Smooth muscle cell of the brain vasculature (primary cell): ENCODE measurements at regions not wholly inside any gene's neighbourhood (a gene's known extent, or its start where the extent isn't known, plus 50 kb on each side); places are given as distances from the start of the nearest gene placed in this dataset.

Experiments used
- DNase-seq: peaks from one replicate; pipeline ENCODE4 v3.0.0-alpha.2; 2012; ENCODE audit warnings: low read depth, low spot score

DNA sequence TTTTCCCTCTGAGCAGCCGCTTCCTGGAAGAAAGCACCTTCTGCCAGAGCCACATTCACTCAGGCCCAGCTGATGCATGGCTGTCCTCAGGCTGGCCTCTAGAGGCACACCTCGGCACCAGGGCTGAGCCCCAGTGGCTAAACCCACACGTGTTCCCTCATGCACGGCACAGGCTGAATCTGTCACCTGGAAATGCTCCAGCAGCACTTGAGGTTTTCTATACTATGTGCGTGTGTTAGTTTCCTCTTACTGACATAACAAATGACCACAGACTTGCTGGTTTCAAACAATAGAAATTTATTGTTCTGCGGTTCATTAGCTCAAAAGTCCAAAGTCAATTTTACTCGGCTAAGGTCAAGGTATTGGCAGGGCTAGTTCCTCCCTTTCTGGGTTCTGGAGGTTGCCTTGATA, 141.4 kb downstream of the LRRC70 start:
- no peak for DNase-seq

DNA sequence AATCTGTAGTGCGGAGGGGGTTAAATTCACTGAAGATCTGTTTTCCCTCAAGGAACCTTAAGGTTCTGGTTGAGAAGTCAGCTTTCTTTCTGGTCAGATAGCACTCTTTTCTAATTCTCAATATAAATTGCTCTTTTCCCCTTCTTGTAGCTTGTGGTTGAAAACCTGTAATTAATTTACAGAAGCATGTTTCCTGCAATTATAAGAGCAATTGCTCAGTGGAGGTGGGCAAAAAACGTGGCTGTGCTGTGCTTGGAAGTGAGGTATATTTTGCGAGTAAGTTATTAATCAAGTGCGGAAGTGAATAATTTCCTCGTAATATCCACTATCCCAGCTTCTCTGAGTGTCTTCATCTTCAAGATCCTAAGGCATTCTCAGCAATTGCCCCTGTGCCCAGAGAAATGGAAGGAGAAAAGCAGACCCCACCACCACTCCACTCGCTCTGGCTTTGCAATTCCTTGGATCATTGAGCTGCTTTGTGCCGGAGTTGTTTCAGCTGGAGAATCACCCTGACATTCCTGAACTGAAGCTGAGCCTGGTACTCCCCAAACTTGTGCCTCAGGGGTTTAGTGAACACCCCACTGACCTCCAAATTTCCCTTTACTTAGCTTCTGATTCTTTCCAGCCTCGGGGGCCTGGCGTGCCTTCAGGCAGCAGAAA, 140.6 kb downstream of the LRRC70 start:
- no peak for DNase-seq

DNA sequence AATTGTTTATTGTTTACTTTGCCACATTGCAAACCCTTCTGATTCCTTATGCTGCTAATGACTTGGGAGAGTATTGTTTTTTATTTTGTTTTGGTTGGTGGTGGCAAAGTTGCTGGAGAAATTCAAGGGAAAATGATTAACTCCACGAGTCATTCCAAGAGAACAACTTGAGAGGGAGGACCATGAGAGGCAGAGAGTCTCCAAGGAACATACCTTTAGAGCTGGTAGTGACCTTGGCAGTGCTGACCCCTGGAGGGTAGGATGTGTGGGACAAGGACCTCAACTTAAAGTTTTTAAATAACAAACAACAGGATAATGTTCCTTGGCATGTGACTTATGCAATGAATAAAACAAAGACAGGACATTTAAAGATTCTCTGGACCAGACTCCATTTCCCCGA, 139.7 kb downstream of the LRRC70 start:
- DNase-seq, result no peak

DNA sequence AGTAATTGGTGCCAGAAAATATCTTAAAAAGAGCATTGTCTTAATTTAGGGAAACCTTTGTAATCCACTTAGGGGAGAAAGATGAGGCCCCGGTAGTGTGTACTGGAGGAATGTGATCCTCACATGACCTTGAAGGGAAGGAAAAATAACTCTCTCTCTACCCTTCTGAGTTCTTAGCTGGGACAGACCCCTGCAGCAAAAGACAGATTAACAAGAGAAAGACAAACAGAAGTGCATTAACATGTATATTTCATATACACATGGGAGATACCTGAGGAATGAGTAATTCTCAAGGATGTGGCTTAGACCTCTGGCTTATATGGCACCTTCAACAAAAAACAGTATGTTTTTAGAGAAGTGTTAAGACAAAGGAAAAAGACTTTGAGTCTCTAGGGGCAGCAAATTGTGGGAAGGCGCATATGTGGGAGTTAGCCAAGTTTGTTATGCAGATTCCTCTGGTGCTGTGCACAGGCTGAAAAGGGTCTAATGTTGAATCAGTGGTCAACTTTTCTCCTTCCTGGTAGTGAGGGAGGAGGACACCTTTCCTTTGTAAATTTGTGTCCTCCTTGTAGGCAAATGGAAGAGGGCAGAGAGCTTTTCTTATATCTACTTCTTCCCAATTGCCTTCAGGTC, 138.8 kb downstream of the LRRC70 start:
- no peak for DNase-seq

DNA sequence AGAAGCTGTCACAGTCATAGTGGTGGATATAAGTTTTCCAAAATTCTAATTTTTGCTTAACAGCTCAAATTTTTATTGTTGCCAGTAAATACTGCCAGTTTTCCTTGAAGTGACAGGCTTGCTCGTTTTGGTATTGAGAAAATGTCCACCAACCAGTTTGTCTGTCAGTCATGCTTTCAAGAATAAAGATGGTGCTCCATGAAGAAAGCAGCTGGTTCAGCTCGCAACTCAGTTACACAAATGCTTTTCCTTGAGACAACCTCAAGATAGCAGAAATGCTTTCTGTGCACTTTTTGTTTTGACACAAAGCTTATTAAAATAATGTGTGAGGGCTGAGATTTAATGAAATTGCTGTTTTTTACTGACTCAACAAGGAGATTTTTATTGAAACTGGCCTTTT, 135.7 kb downstream of the LRRC70 start:
- no peak for DNase-seq

DNA sequence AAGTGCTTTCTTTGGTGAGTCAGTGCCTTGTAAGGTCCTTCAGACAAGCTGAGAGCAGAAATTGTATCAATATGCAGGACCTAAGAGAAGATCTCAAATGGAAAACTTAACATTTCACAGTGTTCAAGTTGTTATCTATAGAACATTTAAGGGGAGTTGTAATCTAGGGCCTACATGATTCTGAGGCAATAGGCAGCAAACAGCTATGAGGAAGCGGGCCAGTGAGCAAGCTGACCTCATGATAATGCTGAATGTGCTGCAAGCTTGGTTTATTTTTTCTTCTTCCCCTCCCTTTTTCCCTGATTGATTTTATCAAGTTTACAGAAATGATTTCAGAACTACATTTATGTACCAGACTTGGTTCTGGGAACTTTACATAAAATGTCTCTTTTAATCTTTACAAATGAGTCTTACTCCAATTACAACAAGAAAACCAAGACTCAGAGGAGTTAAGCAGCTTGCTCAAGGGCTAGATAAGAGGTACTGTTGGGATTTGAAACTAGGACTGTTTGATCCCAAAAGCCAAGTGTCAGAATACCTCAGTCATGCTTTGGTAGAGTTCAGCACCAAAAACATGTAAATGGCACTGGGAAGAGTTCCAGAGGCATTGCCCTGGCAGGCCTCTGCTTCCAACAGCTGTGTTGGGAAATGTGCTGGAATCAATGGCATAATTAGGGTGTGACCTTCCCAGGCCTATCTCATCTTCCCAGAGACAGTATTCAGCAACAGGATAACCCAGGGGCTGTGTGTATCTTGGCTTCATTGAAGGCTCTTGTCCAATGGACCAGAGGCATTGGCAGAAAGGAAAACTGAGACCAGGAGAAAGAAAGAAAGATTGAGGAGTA, 130.1 kb downstream of the LRRC70 start:
- DNase-seq, result no peak

DNA sequence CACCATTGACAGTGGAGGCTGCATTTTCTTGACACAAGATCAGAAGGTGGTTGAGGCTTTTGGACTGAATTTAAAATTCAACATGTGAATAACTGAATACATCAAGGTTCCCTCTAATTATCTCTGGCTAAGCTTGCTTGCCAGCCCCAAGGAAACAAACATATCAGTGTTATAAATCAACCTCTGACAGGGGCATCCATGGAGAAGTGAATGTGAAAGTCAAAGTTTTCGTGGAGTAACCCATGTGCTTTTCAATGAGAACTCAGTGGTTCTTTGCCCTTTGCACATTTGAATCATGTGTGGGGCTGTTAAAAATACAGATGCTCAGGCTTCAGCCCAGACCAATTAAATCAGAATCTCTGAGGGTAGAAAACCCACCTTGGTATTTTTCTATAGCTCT, 128.9 kb downstream of the LRRC70 start:
- no peak for DNase-seq

DNA sequence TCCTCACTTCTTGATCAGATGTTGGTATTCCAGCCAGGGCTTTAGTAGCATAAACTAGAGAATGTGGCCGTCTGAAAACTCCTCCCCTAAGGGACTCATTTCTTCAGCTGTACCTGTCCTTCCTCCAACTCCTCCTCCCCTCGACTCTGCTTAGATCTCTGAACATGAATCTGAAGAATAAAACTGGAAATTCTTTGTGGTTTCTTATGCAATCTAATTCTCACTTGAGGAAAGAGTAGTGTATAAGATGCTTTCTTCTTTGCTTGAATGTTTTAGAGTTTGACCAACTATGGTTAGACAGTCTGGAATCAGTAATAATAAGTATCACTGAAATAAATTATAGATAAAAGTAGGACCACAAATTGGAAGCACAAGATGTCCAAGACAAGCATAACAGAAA, 128.5 kb downstream of the LRRC70 start:
- DNase-seq, result no peak

DNA sequence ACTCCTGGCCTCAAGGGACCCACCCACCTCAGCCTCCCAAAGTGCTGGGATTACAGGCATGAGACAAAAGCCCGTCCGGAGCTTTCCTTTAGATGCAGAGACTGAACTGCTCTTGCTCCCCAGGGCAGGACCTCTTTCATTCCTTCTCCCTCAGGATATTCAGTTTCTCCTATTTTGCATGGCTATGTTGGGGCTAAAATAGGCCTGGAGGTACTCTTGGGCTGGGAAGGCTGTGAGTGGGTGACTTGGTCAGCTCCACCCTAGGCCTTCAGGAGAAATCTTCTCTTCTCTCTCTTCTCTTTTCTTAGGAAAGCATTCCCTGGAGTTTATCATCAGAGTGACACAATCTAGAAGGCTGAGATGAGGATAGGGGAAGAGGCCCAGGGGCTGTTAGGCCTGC, 126.4 kb downstream of the LRRC70 start:
- no peak for DNase-seq

DNA sequence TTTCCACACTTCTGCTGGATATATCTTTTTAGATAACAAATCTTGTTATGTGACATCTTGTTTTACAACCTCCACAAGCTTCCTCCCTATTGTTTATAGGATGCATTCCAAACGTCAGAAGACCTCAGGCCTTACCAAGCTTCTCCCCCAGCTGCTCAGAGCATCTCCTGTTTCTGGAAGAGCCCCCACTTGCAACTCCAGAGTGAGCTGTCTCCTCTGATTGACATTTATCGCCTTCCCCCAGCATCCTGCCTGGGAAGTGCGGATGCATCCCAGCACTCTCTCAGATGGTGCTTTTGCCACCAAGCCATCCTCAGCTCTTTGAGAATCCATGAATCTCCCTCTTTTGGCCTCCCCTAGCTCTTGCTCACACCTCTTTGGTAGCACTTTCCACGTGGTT, 123.5 kb downstream of the LRRC70 start:
- no peak for DNase-seq

DNA sequence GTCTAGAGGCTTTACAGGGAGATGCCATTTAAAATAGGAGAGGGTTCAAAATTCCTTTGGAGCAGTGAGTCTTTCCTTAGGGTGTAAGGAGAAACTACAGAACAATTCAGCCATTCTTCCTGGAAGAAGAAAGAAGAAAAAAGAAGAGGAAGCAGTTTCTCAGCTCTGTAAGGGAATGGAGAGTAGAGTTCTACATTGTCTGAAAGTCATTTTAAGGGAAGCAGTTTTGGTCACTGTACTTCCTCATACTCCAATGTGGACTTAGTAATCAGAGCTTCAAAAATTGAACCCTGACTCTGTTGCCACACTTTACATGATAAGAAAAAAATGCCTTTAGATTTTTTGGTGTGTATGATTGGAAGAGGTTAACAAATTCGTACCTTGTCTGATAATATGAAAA, 122.4 kb downstream of the LRRC70 start:
- no peak for DNase-seq

DNA sequence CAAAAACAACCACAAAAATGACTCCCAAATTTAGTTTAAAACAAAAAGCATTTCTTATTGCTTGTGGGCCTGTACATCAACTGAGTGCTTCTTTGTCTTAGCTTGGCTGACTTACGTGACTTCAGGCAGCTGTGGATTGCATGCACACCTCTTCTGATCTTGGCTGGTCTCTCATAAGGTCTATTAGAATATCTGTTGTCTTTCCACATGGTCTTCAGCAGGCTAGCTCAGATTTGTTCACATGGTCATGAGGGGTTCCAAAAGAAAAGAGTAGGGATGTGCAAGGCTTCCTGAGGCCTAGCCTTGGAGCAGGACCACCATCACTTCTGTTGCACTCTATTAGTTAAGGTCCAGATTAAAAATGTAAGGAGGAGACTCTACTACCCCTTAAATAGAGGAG, 120.1 kb downstream of the LRRC70 start:
- no peak for DNase-seq

DNA sequence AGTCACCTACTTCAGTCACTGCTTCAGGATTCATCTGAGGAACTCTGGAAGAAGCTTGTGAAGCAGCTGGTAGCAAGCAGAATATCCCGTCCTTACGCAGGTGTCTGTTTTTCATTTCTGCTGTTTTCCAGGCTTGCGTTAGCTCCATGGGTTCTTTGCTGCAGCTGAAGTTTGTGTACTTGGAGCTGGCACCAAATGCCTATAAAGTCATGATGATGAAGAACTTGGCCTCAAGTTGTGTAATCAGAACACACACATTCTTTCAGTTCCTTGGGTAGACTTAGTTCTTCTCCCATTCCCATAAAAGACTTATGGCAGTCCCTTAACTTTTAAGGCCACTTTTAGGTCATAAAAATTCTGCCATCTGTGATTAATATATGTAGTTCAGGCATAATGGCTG, 116.7 kb downstream of the LRRC70 start:
- no peak for DNase-seq

DNA sequence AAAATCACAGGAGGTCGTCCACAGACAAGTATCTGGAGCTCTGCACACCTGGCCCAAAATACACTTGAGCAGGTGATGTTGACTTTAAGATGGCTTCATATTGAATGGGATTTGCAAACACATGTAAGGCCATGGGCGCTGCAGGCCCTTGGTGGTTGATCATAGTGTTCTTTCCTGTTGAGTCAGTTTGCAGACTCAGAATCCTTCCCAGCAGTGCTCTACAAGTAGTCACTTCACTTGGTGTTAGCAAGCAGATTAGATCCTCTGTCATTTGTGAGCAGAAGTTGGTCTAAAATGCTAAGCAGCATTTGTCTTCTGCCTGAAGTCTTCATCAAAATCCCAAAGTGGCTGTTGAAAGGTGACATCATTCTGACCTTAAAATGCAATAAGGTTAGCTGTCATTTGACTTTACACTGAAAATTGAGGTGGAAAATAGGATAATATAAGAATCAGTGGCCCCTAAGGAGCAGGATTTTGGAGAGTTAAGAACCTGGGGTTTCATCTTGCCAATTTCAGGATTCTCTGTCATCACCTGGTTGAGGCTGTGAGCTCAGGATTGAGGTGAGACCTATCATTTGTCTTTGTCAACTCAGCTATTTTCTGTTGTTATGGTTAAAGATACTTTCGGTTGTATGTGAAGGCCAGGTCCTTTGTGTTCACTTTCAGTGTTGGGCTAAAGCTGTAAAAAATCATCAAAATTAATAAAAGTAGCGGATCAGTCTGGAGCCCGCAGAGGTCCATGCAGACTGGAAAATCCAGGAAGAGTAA, 114.5 kb downstream of the LRRC70 start:
- no peak for DNase-seq

DNA sequence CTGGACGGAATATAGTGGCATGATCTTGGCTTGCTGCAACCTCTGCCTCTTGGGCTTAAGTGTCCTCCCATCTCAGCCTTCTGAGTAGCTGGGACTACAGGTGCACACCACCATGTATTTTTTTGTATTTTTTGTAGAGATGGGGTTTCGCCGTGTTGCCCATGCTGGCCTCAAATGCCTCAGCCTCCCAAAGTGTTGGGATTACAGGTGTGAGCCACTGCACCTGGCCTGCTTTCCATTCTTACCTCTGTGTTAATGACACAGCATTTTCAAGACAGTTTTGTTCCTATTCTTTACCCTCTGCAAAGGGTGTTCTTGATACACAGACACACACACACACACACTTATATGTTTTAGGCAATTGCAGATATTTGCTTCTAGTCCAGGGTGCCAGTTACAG, 113.3 kb downstream of the LRRC70 start:
- DNase-seq, result no peak

DNA sequence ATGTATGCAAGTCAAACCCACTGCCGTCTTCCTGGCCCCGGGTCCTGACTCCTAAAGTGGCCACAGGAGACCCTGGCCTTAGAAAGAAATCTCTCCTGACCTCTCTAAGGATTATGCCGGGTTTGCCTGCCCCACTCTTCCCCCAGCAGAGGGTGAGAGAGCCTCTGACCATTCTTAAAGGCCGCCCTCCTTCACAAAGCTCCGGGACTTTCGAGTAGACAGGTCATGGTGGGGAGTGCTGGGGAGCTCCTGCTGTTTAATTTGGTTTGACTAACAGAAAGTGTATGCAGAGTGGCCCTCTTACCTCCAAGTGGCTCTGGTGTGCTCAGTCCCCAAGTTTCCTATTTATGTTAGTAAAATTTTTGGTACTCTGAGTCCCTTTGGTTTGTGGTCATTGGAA, 111.8 kb downstream of the LRRC70 start:
- no peak for DNase-seq

DNA sequence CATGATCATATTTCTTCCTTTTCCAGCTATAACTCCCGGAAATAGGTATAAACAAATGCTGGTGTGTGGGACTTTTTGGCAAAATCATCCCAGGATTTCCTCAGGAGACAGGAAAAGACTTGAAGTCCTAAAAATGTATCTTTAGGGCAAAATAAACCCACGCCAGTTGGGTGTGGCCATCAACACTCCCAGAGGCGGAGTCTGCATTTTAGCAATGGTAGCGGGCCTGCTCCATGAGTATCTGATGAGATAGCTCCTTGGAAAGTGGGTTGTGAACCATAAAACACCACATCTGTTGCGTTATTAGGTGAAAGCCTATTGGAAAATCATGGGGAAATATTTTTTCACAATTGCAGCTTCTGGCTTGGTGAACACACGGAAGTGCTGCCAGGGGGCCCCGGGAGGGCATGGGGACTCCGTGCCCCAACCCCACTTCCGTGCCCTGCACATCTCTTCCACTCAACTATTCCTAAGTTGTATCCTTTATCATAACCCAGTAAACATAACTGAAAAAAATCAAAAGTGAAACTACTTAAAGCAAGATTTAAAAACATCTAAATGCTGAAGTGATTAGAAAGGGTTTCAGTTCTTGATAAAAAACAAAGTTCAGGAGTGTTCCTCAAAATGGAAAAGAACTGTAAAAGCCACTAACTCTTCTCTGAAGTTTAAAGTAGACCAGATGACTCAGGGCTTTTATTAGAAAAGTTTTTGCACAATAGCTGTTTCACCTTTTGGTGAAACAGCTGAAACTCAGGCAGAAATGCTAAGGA, 111.2 kb downstream of the LRRC70 start:
- DNase-seq, result no peak

DNA sequence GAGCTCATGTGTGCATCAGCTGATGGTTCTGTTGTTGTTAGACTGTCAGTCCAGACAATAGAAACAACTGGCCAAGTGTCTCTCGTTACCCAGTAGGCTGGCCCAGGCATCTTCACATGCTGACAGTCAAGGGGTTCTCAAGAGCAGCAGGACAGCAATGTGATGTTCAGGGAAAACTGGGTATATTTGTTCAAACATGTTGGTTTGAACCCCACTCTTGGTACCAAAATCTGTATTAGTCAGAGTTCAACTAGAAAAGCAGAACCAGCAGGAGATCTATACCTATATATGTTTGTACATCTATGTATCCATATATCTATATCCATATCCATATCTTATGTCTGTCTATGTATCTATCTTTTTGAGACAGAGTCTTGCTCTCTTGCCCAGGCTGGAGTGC, 108.1 kb downstream of the LRRC70 start:
- no peak for DNase-seq

DNA sequence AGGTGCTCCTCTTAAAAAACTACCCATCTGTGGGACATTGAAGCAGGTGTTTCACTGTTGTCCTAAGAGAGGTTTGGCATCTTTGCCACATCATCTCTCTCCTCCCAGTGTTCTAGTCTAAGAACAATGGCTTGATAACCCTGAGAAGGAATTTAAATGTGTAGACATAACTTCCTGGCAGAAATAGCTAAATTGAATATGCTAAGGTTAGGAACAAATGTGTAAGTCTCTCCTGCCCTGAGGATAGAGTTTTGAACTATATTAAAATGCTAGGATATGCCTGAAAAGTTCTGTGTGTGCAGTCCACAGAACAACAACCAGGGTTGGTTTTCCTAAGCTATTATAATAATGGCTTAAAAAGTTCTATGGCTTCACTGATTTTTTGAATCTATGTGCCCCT, 106.6 kb downstream of the LRRC70 start:
- DNase-seq, result no peak

DNA sequence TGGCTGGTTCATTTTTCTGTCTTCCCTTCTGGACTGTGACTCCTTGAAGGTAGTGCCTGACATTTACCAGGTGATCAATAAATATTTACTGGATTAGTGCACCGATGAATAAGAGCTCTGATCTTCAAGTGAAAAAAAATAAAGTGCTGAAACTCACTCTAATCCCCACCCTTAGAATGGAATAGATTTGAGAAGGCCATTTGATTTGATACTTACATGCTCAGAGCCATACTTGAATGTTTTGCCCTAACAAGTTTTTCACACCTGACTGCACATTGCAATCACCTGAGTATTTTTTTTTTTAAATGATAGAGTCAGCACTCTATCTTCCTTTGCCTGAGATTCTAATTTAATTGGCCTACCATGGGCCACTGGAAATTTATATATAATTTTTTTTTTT, 105.7 kb downstream of the LRRC70 start:
- DNase-seq, result no peak

DNA sequence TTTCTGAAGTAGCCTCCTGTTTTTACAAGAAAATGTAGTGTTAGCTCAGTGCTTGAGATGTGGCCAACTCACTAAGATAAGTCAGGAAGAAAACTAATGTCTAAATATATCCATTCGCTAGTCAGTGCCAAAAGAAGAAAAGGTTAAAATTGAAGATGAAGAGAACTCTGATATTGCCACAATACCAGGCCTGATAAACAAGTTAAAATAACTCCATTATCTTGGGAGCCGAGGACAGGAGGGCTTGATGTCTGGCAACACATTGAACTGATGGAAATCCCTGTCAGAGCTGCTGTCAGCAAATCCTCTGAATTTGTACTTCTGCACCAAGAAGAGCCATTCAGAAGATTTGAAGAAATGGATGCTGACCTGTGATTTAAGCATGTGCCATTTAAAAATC, 103.4 kb downstream of the LRRC70 start:
- DNase-seq, result no peak
